ENCODE measurements at regions not wholly inside any gene's neighbourhood (a gene's known extent, or its start where the extent isn't known, plus 50 kb on each side); places are given as distances from the start of the nearest gene placed in this dataset.

DNA sequence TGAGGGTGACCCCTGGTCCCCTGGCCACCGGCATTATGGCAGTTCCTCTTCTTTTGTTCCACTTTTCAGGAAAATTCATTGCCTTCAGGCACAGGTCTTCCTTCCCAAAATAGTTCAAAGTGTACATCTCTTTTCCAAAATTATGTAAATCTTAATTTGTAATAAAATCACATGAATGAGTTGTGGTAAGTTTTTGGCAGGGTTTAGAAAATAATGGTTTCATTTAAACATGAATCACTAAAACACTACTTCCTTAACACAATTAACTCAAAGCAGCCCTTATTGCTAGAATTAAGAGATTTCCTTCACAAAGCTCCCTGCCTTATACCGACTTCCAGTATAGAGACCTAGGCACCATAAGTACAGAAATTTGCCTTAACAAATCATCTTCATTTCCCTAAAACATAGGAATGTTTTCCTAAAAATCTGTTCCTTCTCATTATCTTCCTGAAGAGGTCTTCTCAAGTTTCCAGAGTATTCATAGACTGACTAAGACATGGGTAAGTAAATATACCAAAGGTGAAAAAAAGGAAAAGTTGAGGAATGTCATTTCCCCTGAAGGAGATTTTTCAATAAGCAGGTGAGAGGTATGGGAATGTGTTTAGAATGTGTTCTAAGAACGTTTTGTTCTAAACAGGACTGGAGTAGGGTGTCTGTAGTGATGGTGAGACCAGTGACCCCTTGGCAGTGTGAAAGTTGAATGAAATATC, 148.2 kb upstream of the CITED2 start:
- TF ChIP-seq CTCF (IDR thresholded peaks at IDR 0.05) (no peak), ZFX (IDR thresholded peaks at IDR 0.05; ENCODE audit: borderline replicate concordance) (no peak)
